ENCODE measurements at regions not wholly inside any gene's neighbourhood (a gene's known extent, or its start where the extent isn't known, plus 50 kb on each side); places are given as distances from the start of the nearest gene placed in this dataset.

DNA sequence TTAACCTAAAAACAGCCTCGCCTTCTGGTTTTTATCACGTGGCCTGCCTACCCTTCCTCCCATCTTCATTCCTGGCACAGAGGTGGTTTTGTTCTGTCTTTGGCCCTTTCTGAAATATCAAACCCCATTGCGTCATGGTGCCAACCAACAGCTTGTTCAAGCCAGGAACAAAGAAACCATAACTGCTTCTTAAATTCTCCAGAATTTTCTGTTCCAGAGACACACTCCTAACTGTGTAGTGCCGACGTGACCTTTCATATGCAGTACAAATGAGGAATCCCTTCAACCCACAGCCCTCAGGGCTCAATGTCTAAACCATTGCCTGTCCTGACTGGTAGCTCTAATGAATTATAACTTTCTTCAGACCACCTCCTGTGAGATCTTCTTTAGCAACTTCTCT is 82.2 kb upstream of the TNP1 start:
- TF ChIP-seq CTCF (conservative IDR thresholded peaks at IDR 0.05; ENCODE audit: low read depth, low read length) (no peak), EZH2 (IDR thresholded peaks at IDR 0.05; ENCODE audit: borderline replicate concordance, low read depth, low read length, poor library complexity, severe bottlenecking) (no peak)
